ENCODE measurements at regions not wholly inside any gene's neighbourhood (a gene's known extent, or its start where the extent isn't known, plus 50 kb on each side); places are given as distances from the start of the nearest gene placed in this dataset.

DNA sequence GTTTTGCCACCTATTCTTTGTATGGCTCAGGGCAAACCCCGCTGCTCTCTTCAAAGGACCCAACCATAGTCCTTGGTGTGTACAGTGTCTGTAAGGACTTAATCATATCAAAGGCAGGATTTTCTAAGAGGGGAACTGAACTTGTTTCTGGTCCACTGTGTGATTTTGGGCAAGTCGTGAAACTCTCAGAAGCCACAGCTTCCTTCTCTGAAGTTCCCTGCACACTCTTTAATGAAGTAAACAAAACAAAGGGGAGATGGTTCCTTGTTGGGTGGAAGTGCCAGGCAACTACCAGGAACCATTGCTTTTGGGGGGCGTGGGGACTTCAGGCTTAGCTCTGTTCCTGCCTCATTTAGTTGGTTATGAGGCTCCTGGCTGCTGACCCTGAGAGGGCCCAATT, 152.4 kb downstream of the VRK1 start:
- Histone ChIP-seq H3K4me1 (ENCODE audit: control insufficient read depth, insufficient read depth, low read length) (no peaks in the 10 kb centered on the region), H3K9ac (ENCODE audit: extremely low read depth, low read length, poor library complexity, severe bottlenecking) (no peak overlapping the region), H3K9me3 (ENCODE audit: control insufficient read depth, low read length) (no peaks in the 10 kb centered on the region), H3K36me3 (ENCODE audit: control insufficient read depth, insufficient read depth, low read length) (no peaks in the 10 kb centered on the region), H3K4me3 (ENCODE audit: low read length) (no peak overlapping the region), H3K27ac (ENCODE audit: low read depth, low read length) (no peak overlapping the region), H3K27me3 (ENCODE audit: control insufficient read depth, insufficient read depth, low read length, poor library complexity, severe bottlenecking) (no peaks in the 10 kb centered on the region)
- peak; percentile 26 for DNase-seq
- H3K4me1 Mint-ChIP-seq, result no peaks in the 10 kb centered on the region
- no peak overlapping the region for H3K4me3 Mint-ChIP-seq
- no peaks in the 10 kb centered on the region for H3K27me3 Mint-ChIP-seq (ENCODE audit: insufficient read depth)
- no peak for TF ChIP-seq CTCF (conservative IDR thresholded peaks at IDR 0.05)
- 91 to 94% methylated on average over 3 of the region's 3 CpGs for WGBS, 2 experiments (ENCODE audit: insufficient coverage in 1 of 2, insufficient read length in 1 of 2)
- H3K9me3 Mint-ChIP-seq, result no peaks in the 10 kb centered on the region
- no peak overlapping the region for H3K27ac Mint-ChIP-seq
- H3K36me3 Mint-ChIP-seq (ENCODE audit: low read depth), result peaks cover 2% of the 10 kb centered on the region

- Histone ChIP-seq H3K4me1 (ENCODE audit: control insufficient read depth, insufficient read depth, low read length) (no peaks in the 10 kb centered on the region), H3K9ac (ENCODE audit: extremely low read depth, low read length, poor library complexity, severe bottlenecking) (no peak overlapping the region), H3K4me3 (ENCODE audit: low read length) (no peak overlapping the region), H3K9me3 (ENCODE audit: control insufficient read depth, low read length) (no peaks in the 10 kb centered on the region), H3K27ac (ENCODE audit: low read depth, low read length) (no peak overlapping the region), H3K27me3 (ENCODE audit: control insufficient read depth, insufficient read depth, low read length, poor library complexity, severe bottlenecking) (no peaks in the 10 kb centered on the region), H3K36me3 (ENCODE audit: control insufficient read depth, insufficient read depth, low read length) (no peaks in the 10 kb centered on the region)
- H3K4me3 Mint-ChIP-seq, result no peak overlapping the region
- H3K4me1 Mint-ChIP-seq, result no peaks in the 10 kb centered on the region
- no peaks in the 10 kb centered on the region for H3K27me3 Mint-ChIP-seq (ENCODE audit: insufficient read depth)
- TF ChIP-seq CTCF (conservative IDR thresholded peaks at IDR 0.05), result no peak
- H3K27ac Mint-ChIP-seq, result no peak overlapping the region
- peaks cover 2% of the 10 kb centered on the region for H3K36me3 Mint-ChIP-seq (ENCODE audit: low read depth)
- no peak for DNase-seq
- H3K9me3 Mint-ChIP-seq, result no peaks in the 10 kb centered on the region
- WGBS, 2 experiments (ENCODE audit: insufficient coverage in 1 of 2, insufficient read length in 1 of 2), result 91 to 98% methylated on average over 4 to 7 of the region's 7 CpGs
Measured at GRCh38 chr14:96951511-96951910, 154.3 kb downstream of the VRK1 start.

GRCh38 chr14:96953087-96953874, 156.1 kb downstream of the VRK1 start:
- Mint-ChIP-seq H3K9me3 (no peaks in the 10 kb centered on the region), H3K36me3 (ENCODE audit: low read depth) (peaks cover 2% of the 10 kb centered on the region), H3K27me3 (ENCODE audit: insufficient read depth) (no peaks in the 10 kb centered on the region), H3K4me1 (no peaks in the 10 kb centered on the region), H3K27ac (no peak overlapping the region), H3K4me3 (no peak overlapping the region)
- Histone ChIP-seq H3K36me3 (ENCODE audit: control insufficient read depth, insufficient read depth, low read length) (no peaks in the 10 kb centered on the region), H3K27me3 (ENCODE audit: control insufficient read depth, insufficient read depth, low read length, poor library complexity, severe bottlenecking) (no peaks in the 10 kb centered on the region), H3K9me3 (ENCODE audit: control insufficient read depth, low read length) (no peaks in the 10 kb centered on the region), H3K4me1 (ENCODE audit: control insufficient read depth, insufficient read depth, low read length) (no peaks in the 10 kb centered on the region), H3K27ac (ENCODE audit: low read depth, low read length) (peak overlapping the region; percentile 82), H3K9ac (ENCODE audit: extremely low read depth, low read length, poor library complexity, severe bottlenecking) (no peak overlapping the region), H3K4me3 (ENCODE audit: low read length) (no peak overlapping the region)
- peak; percentile 27 for DNase-seq
- 83 to 89% methylated on average over 7 to 9 of the region's 9 CpGs for WGBS, 2 experiments (ENCODE audit: insufficient coverage in 1 of 2, insufficient read length in 1 of 2)
- TF ChIP-seq CTCF (conservative IDR thresholded peaks at IDR 0.05), result no peak

All from endodermal cell (in vitro differentiated cells).